CD1c-positive myeloid dendritic cell (primary cell): ENCODE measurements at regions not wholly inside any gene's neighbourhood (a gene's known extent, or its start where the extent isn't known, plus 50 kb on each side); places are given as distances from the start of the nearest gene placed in this dataset.
"Not testable (repeated sequence)": the region's sequence is repeated elsewhere in the genome, so short reads cannot be mapped to it uniquely, and the experiment has no call there.

ENCODE experiments used
- DNase-seq: peaks from one replicate; pipeline ENCODE4 v3.0.0-alpha.2; 2016; ENCODE audit errors: extremely low spot score

- no peak for DNase-seq
These were observed 873.7 kb upstream of the FAT3 start for GRCh38 chr11:91350931-91351330.

GRCh38 chr11:91326751-91327150, 897.9 kb upstream of the FAT3 start:
- DNase-seq, result no peak

- no peak for DNase-seq
These were observed 898.3 kb upstream of the FAT3 start for GRCh38 chr11:91326280-91326679.

- no peak for DNase-seq
These were observed 910.1 kb upstream of the FAT3 start for GRCh38 chr11:91314521-91314920.

- no peak for DNase-seq
These were observed 912.1 kb upstream of the FAT3 start for GRCh38 chr11:91312541-91312940.

GRCh38 chr11:91310085-91310484, 914.5 kb upstream of the FAT3 start:
- no peak for DNase-seq

GRCh38 chr11:91308069-91308468, 916.5 kb upstream of the FAT3 start:
- no peak for DNase-seq

- no peak for DNase-seq
These were observed 919.2 kb upstream of the FAT3 start for GRCh38 chr11:91305402-91305801.

- no peak for DNase-seq
These were observed 920.9 kb upstream of the FAT3 start for GRCh38 chr11:91303749-91304148.

GRCh38 chr11:91299980-91300379, 924.6 kb upstream of the FAT3 start:
- no peak for DNase-seq

GRCh38 chr11:91296629-91297028, 928.0 kb upstream of the FAT3 start:
- no peak for DNase-seq

- DNase-seq, result no peak
These were observed 929.0 kb upstream of the FAT3 start for GRCh38 chr11:91295591-91295990.

- DNase-seq, result no peak
These were observed 931.5 kb upstream of the FAT3 start for GRCh38 chr11:91293119-91293518.

GRCh38 chr11:91272089-91272488, 952.5 kb upstream of the FAT3 start:
- no peak for DNase-seq

- not testable (repeated sequence) for DNase-seq
These were observed 955.9 kb upstream of the FAT3 start for GRCh38 chr11:91268512-91269295.

GRCh38 chr11:91265946-91266345, 958.7 kb upstream of the FAT3 start:
- no peak for DNase-seq

GRCh38 chr11:91264481-91264880, 960.1 kb upstream of the FAT3 start:
- no peak for DNase-seq

- DNase-seq, result no peak
These were observed 960.9 kb upstream of the FAT3 start for GRCh38 chr11:91263496-91264365.

GRCh38 chr11:91261513-91261912, 963.1 kb upstream of the FAT3 start:
- DNase-seq, result no peak

- DNase-seq, result no peak
These were observed 965.7 kb upstream of the FAT3 start for GRCh38 chr11:91258876-91259275.

GRCh38 chr11:91257667-91258066, 967.0 kb upstream of the FAT3 start:
- DNase-seq, result no peak

GRCh38 chr11:91248199-91248807, 976.3 kb upstream of the FAT3 start:
- DNase-seq, result peak; percentile 34
